IMR-90 (cell line): ENCODE measurements at regions not wholly inside any gene's neighbourhood (a gene's known extent, or its start where the extent isn't known, plus 50 kb on each side); places are given as distances from the start of the nearest gene placed in this dataset.

Experiments used
- ATAC-seq: fragments of 200-7000 bp; cut with Tn5 transposase; 2 replicates; pipeline ENCODE4 v1.9.1; 2020; ENCODE audit warnings: low read depth, mild to moderate bottlenecking, moderate library complexity
- BruUV-seq: library from RNA; stranded (reverse); fragments of 400-500 nt; replicated peaks from 2 replicates; lab custom pipeline; 2021; lab: Mats Ljungman, UMichigan
- CTCF ChIA-PET: fragments of 300-600 bp; formaldehyde crosslinking; extraction: SDS; loops from one replicate; lab custom pipeline; 2021; ENCODE audit warnings: antibody characterized with exemption; lab: Yijun Ruan, JAX
- POLR2A ChIA-PET: fragments of 300-600 bp; sonication (Branson Sonifier 250); formaldehyde crosslinking; loops from one replicate; lab custom pipeline; 2022; ENCODE audit warnings: antibody characterized with exemption; ENCODE audit not compliant: unreplicated experiment; lab: Charles Lee
- DNase-seq: peaks from one replicate; pipeline ENCODE4 v3.0.0; 2013
- H2AFZ ChIP-seq: replicated peaks from 2 replicates; pipeline ENCODE3; 2013; ENCODE audit warnings: low read length, mild to moderate bottlenecking; ENCODE audit not compliant: poor library complexity
- H2AK5ac ChIP-seq: 2 replicates; pipeline ENCODE4 v1.6.1; 2013; ENCODE audit warnings: low read depth, low read length, inconsistent platforms
- H2AK9ac ChIP-seq: replicated peaks from 2 replicates; pipeline ENCODE3; 2013; ENCODE audit warnings: mild to moderate bottlenecking, low read depth, low read length, moderate library complexity; ENCODE audit not compliant: poor library complexity
- H2BK120ac ChIP-seq: 2 replicates; pipeline ENCODE4 v1.6.1; 2013; ENCODE audit warnings: low read depth, low read length, inconsistent platforms
- H2BK15ac ChIP-seq: 3 replicates; pipeline ENCODE4 v1.6.1; 2013; ENCODE audit warnings: low read depth, low read length, inconsistent platforms
- H2BK20ac ChIP-seq: 2 replicates; pipeline ENCODE4 v1.6.1; 2013; ENCODE audit warnings: low read depth, mild to moderate bottlenecking, inconsistent platforms, low read length, moderate library complexity
- H2BK5ac ChIP-seq: 2 replicates; pipeline ENCODE4 v1.6.1; 2013; ENCODE audit warnings: mild to moderate bottlenecking, low read depth, low read length, inconsistent platforms; ENCODE audit not compliant: poor library complexity, severe bottlenecking
- H3K14ac ChIP-seq: replicated peaks from 2 replicates; pipeline ENCODE4 v1.6.1; 2013; ENCODE audit warnings: low read depth, low read length, inconsistent platforms
- H3K18ac ChIP-seq: 2 replicates; pipeline ENCODE4 v1.6.1; 2013; ENCODE audit warnings: low read depth, low read length, control low read depth
- H3K23ac ChIP-seq: 2 replicates; pipeline ENCODE4 v1.6.1; 2013; ENCODE audit warnings: low read depth, low read length, inconsistent platforms
- H3K27ac ChIP-seq: 2 replicates; pipeline ENCODE4 v1.5.1; 2013; ENCODE audit warnings: mild to moderate bottlenecking, control low read depth, low read length; ENCODE audit not compliant: insufficient read depth
- H3K27me3 ChIP-seq: 2 replicates; pipeline ENCODE4 v1.6.1; 2013; ENCODE audit warnings: low read length; ENCODE audit not compliant: control insufficient read depth, insufficient read depth
- H3K36me3 ChIP-seq: 2 replicates; pipeline ENCODE4 v1.6.1; 2013; ENCODE audit warnings: low read length, mixed read lengths; ENCODE audit not compliant: control insufficient read depth, insufficient read depth
- H3K4ac ChIP-seq: 2 replicates; pipeline ENCODE4 v1.6.1; 2013; ENCODE audit warnings: low read depth, low read length, inconsistent platforms
- H3K4me1 ChIP-seq: 2 replicates; pipeline ENCODE4 v1.6.1; 2013; ENCODE audit warnings: low read length, mixed read lengths; ENCODE audit not compliant: control insufficient read depth, insufficient read depth
- H3K4me2 ChIP-seq: 2 replicates; pipeline ENCODE4 v1.6.1; 2013; ENCODE audit warnings: low read depth, mild to moderate bottlenecking, control low read depth, low read length, moderate library complexity
- H3K4me3 ChIP-seq: 2 replicates; pipeline ENCODE4 v1.5.1; 2013; ENCODE audit warnings: low read depth, mild to moderate bottlenecking, control low read depth, low read length, moderate library complexity; ENCODE audit not compliant: insufficient read depth
- H3K56ac ChIP-seq: 2 replicates; pipeline ENCODE4 v1.6.1; 2013; ENCODE audit warnings: low read length, inconsistent platforms; ENCODE audit not compliant: insufficient read depth; ENCODE audit errors: extremely low read depth
- H3K79me1 ChIP-seq, 2 experiments: 2 replicates each; pipeline ENCODE4 v1.6.1; 2013; ENCODE audit warnings: low read length in 2 of 2, inconsistent platforms in 1 of 2, low read depth in 1 of 2
- H3K9ac ChIP-seq: 2 replicates; pipeline ENCODE4 v1.6.1; 2013; ENCODE audit warnings: low read depth, low read length, control low read depth
- H3K9me1 ChIP-seq: 2 replicates; pipeline ENCODE4 v1.6.1; 2013; ENCODE audit warnings: low read length, inconsistent platforms; ENCODE audit not compliant: insufficient read depth
- H3K9me3 ChIP-seq: 2 replicates; pipeline ENCODE4 v1.6.1; 2013; ENCODE audit warnings: low read length; ENCODE audit not compliant: control insufficient read depth, insufficient read depth
- H4K20me1 ChIP-seq: 2 replicates; pipeline ENCODE4 v1.6.1; 2013; ENCODE audit warnings: low read length, inconsistent platforms; ENCODE audit not compliant: insufficient read depth
- H4K5ac ChIP-seq: 2 replicates; pipeline ENCODE4 v1.6.1; 2013; ENCODE audit warnings: mild to moderate bottlenecking, low read depth, low read length, control low read depth
- H4K8ac ChIP-seq, 2 experiments: 2 replicates each; pipeline ENCODE4 v1.6.1; 2013; ENCODE audit warnings: low read depth in 2 of 2, low read length in 2 of 2, control low read depth in 1 of 2, inconsistent platforms in 1 of 2
- H4K91ac ChIP-seq: 2 replicates; pipeline ENCODE4 v1.6.1; 2013; ENCODE audit warnings: low read depth, low read length, inconsistent platforms; ENCODE audit not compliant: insufficient read depth
- BHLHE40 ChIP-seq: fragments of 150-350 bp; IDR thresholded peaks from 2 replicates; pipeline ENCODE4 v1.6.1; 2016; ENCODE audit warnings: mild to moderate bottlenecking, low read depth, low read length
- CEBPB ChIP-seq: IDR thresholded peaks from 2 replicates; pipeline ENCODE4 v1.6.1; 2012; ENCODE audit warnings: low read depth, low read length, improper control_type of control experiment
- CHD1 ChIP-seq: IDR thresholded peaks from 2 replicates; pipeline ENCODE4 v1.6.1; 2012; ENCODE audit warnings: low read depth, low read length, improper control_type of control experiment
- CTCF ChIP-seq: conservative IDR thresholded peaks from 2 replicates; pipeline ENCODE4 v1.5.1; 2012; ENCODE audit warnings: mild to moderate bottlenecking, low read depth, low read length, improper control_type of control experiment
- ELK1 ChIP-seq: fragments of 150-350 bp; IDR thresholded peaks from 2 replicates; pipeline ENCODE4 v1.6.1; 2016; ENCODE audit warnings: low read depth, mild to moderate bottlenecking, low read length, moderate library complexity, borderline replicate concordance
- FOS ChIP-seq: fragments of 150-350 bp; IDR thresholded peaks from 2 replicates; pipeline ENCODE4 v1.6.1; 2016; ENCODE audit warnings: low read depth, low read length
- MAFK ChIP-seq: IDR thresholded peaks from 2 replicates; pipeline ENCODE4 v1.6.1; 2012; ENCODE audit warnings: low read depth, low read length, improper control_type of control experiment
- MAZ ChIP-seq: IDR thresholded peaks from 2 replicates; pipeline ENCODE4 v1.6.1; 2012; ENCODE audit warnings: low read depth, mild to moderate bottlenecking, low read length, improper control_type of control experiment, moderate library complexity, borderline replicate concordance
- MXI1 ChIP-seq: IDR thresholded peaks from 2 replicates; pipeline ENCODE4 v1.6.1; 2012; ENCODE audit warnings: low read depth, mild to moderate bottlenecking, low read length, moderate library complexity, borderline replicate concordance
- NFE2L2 ChIP-seq: fragments of 150-350 bp; IDR thresholded peaks from 2 replicates; pipeline ENCODE4 v1.6.1; 2016; ENCODE audit warnings: low read depth, mild to moderate bottlenecking, low read length
- POLR2A ChIP-seq: IDR thresholded peaks from 2 replicates; pipeline ENCODE4 v1.6.1; 2012; ENCODE audit warnings: mild to moderate bottlenecking, low read depth, low read length
- RAD21 ChIP-seq: IDR thresholded peaks from 2 replicates; pipeline ENCODE4 v1.6.1; 2012; ENCODE audit warnings: low read length, improper control_type of control experiment
- RCOR1 ChIP-seq: IDR thresholded peaks from 2 replicates; pipeline ENCODE4 v1.6.1; 2012; ENCODE audit warnings: mild to moderate bottlenecking, low read length, improper control_type of control experiment; ENCODE audit not compliant: insufficient replicate concordance
- RFX5 ChIP-seq: IDR thresholded peaks from 2 replicates; pipeline ENCODE4 v1.8.0; 2012; ENCODE audit warnings: low read depth, mild to moderate bottlenecking, low read length, moderate library complexity
- SMC3 ChIP-seq: fragments of 150-350 bp; IDR thresholded peaks from 2 replicates; pipeline ENCODE4 v1.6.1; 2016; ENCODE audit warnings: low read depth, mild to moderate bottlenecking, antibody characterized with exemption, low read length, moderate library complexity
- USF2 ChIP-seq: fragments of 150-350 bp; IDR thresholded peaks from 2 replicates; pipeline ENCODE4 v1.6.1; 2017; ENCODE audit warnings: mild to moderate bottlenecking, antibody characterized with exemption, low read length, low read depth
- WGBS, 2 experiments: methylation state at CpG; one replicate each; pipeline versions ENCODE4 v1.1.5 to v1.1.7; 2013; ENCODE audit warnings: missing lambda C conversion rate in 2 of 2; ENCODE audit not compliant: insufficient read length in 1 of 2; ENCODE audit errors: extremely low coverage in 2 of 2; 5-methylcytosine and 5-hydroxymethylcytosine counted together
- dilution Hi-C: fragments of 300-500 bp; cut with HindIII; formaldehyde crosslinking; loops from one replicate; pipeline ENCODE4 v1.14.3; 2018; ENCODE audit warnings: low sequenced_read_pairs; ENCODE audit not compliant: unreplicated experiment
- in situ Hi-C: fragments of 300-500 bp; cut with MboI; formaldehyde crosslinking; loops from 3 replicates; pipeline ENCODE4 v1.14.3; 2019; ENCODE audit warnings: low sequenced_read_pairs, inconsistent platforms, mixed read lengths
- intact Hi-C: fragments of 100-400 bp; cut with micrococcal nuclease; formaldehyde crosslinking; loops from 2 replicates; pipeline ENCODE4 v1.10.0; 2022

- TF ChIP-seq MAZ = no peak
- no peak for TF ChIP-seq CHD1
- no peak for TF ChIP-seq POLR2A
- no peak for TF ChIP-seq RAD21
- TF ChIP-seq RFX5 = no peak
- no peak for TF ChIP-seq RCOR1
- no peak for TF ChIP-seq USF2
- TF ChIP-seq MXI1 = no peak
- TF ChIP-seq NFE2L2 = no peak
- TF ChIP-seq FOS = no peak
- TF ChIP-seq MAFK = no peak
- TF ChIP-seq SMC3 = no peak
- no peak for TF ChIP-seq CEBPB
- no peak for TF ChIP-seq BHLHE40
- TF ChIP-seq CTCF = no peak
- TF ChIP-seq ELK1 = no peak
- CTCF ChIA-PET = no interaction called here
- H3K36me3 ChIP-seq = no peaks in the 10 kb centered on the region
- H2BK20ac ChIP-seq = no peak overlapping the region
- H3K9ac ChIP-seq = no peak overlapping the region
- no peaks in the 10 kb centered on the region for H4K20me1 ChIP-seq
- H4K5ac ChIP-seq = no peak overlapping the region
- no peak overlapping the region for H2AK9ac ChIP-seq
- H3K9me3 ChIP-seq = peaks cover 4% of the 10 kb centered on the region
- no peaks in the 10 kb centered on the region for H3K27me3 ChIP-seq
- no peak overlapping the region for H4K8ac ChIP-seq
- intact Hi-C loops = no loop called here
- ATAC-seq = no peak
- BruUV-seq = no TSS peak
- no peak overlapping the region for H3K56ac ChIP-seq
- no peak overlapping the region for H2AK5ac ChIP-seq
- no CpG with 5 or more reads among the region's 2 CpGs for WGBS, 2 experiments
- no peak overlapping the region for H2BK120ac ChIP-seq
- H3K4ac ChIP-seq = no peak overlapping the region
- H4K91ac ChIP-seq = no peak overlapping the region
- no peak overlapping the region for H3K14ac ChIP-seq
- dilution Hi-C loops = no loop called here
- no peak overlapping the region for H2AFZ ChIP-seq
- POLR2A ChIA-PET = interaction anchor here (0.6 kb wide), 1 partner anchor 96 kb away, joined by 5 read pairs; no protein-coding TSS in a partner anchor
- H3K4me2 ChIP-seq = no peak overlapping the region
- H3K9me1 ChIP-seq = no peaks in the 10 kb centered on the region
- no peak overlapping the region for H2BK15ac ChIP-seq
- no peak overlapping the region for H3K27ac ChIP-seq
- no peak overlapping the region for H3K23ac ChIP-seq
- no peaks in the 10 kb centered on the region for H3K79me1 ChIP-seq
- no peak for DNase-seq
- no peak overlapping the region for H2BK5ac ChIP-seq
- no peak overlapping the region for H3K4me3 ChIP-seq
- H3K4me1 ChIP-seq = no peaks in the 10 kb centered on the region
- in situ Hi-C loops = no loop called here
- no peak overlapping the region for H3K18ac ChIP-seq
Observed at GRCh38 chr13:68081061-68081460, 850.9 kb upstream of the PCDH9 start.
